GM21526 (cell line): ENCODE measurements at regions not wholly inside any gene's neighbourhood (a gene's known extent, or its start where the extent isn't known, plus 50 kb on each side); places are given as distances from the start of the nearest gene placed in this dataset.

Experiments used
- ATAC-seq: cut with Tn5 transposase; IDR thresholded peaks from one replicate; pipeline ENCODE4 v1.9.1; 2021; ENCODE audit warnings: moderate library complexity; ENCODE audit not compliant: unreplicated experiment, low FRiP score

DNA sequence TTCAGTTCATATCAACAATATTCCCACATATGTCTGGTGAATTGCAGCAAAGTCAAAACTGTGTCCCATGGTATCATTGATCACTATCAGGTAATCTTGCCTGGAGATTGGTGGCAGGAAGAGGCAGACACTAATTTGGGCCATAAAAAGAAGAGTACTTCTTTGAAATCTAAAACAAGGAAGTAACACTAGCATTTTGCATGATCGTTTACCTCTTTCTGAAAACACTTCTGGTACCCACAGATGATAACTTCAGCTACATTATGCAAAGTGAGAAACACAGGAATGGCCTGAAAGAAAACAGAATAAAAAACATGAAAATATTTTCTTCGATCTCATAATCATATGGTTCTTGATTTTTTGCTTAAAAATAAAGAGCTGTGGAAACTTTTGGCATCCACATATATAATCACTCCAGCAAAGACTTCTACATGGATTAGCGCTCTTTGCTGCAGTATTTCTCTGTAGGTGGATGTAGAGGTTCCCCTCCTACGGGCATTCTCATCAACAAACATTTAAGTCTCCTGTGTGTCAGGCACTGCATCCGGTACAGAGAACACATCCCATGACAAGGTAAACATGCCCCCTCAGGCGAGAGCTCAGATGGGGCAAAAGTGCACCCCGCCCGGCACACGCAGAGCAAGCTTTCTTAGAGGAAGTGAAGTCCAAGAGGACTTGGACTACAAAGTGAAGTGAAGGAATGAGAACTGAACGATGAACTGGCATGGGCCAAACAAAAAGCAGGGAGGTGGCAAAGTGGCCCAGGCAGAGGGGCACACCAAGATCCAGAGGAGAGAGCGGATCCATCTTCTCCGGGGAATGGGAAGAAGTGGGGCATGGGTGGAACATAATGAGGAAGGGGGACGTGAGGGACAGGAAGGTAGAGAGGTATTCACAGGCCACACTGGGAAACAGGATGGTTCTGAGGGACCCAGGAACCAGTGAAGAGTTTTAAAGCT lies 68.0 kb upstream of the RIOK3 start:
- no peak for ATAC-seq

DNA sequence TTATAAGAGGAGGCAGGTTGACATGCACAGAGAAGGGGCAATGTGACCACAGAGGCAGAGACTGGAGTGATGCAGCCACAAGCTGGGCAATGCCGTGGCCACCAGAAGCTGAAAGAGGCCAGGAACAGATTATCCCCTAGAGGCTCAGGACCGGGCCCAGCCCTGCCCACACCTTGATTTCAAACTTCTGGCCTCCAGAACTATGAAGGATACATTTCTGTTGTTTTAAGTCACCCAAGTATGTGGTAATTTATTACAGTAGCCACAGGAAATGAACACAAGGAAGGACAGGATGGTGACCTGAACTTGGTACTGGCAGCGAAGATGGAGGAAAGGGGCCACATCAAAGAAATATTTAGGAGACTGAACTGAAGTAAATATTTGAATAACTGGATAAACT lies 66.8 kb upstream of the RIOK3 start:
- ATAC-seq, result no peak

DNA sequence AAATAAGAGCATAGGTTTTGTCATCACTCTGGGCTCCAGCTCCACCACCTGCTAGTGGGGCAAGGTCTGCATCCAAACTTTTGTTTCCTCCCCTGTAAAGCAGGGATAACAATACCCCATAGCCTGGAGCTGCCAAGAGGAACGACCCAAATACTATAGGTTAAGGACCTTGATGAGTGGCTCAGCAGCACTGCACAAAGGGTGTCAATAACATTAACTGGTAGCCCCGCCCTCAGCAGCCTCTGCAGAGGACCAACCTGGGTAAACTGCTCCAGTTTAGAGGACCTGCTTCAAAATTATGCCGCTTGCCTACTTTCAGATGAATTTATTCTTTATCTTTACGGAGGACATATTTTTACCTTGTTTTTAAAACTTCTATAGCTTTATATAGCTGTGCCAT lies 65.8 kb upstream of the RIOK3 start:
- no peak for ATAC-seq

DNA sequence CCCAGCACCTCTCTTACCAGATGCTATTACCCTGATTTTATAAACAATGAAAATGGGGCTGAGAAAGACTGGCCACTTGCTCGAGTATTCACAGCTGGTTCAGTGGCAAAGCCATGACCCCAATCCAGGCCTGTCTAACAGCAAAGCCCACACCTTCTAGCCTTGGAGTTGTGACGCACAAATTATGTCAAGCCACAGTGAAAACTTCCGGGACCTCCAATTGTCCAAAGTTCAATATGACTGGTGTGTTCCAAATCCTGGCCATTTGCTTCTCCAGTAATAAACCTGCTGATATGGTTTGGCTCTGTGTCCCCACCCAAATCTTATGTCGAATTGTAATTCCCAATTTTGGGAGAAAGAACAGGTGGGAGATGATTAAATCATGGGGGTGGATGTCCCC lies 64.7 kb upstream of the RIOK3 start:
- ATAC-seq, result no peak

DNA sequence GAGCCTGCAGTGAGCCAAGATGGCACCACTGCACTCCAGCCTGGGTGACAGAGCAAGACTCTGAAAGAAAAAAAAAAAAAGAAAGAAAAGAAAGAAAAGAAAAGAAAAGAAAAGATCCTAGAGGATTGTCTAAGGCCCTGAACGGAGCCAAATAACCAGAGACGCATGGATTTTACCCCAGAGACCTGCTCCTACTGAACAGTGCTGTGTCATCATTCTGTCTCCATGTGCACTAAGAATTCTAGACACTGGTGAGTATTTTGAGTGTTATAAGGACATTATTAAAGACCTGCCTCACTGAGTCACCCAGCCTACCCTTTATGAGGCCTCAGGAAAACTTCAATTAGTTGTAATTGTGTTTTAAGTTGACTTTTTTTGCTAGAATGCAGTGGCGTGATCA lies 61.9 kb upstream of the RIOK3 start:
- no peak for ATAC-seq

DNA sequence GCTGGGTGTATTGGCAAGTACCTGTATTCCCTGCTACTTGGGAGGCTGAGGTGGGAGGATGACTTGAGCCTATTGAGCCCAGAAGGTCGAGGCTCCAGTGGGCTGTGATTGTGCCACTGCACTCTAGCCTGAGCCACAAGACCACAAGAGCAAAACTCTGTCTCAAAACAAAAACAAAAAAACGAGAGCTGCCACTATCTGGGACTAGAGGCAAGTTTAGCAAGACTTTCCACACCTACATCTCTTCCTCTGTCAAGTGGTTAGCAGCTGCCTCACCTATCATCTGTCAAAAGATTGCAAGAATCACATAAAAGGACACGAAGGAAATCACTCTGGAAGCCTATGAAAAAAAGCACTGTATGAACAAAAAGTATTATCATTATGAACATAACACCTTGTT lies 55.2 kb upstream of the RIOK3 start:
- no peak for ATAC-seq

- ATAC-seq, result no peak
These were observed 54.7 kb upstream of the RIOK3 start for GRCh38 chr18:23398401-23398800.

GRCh38 chr18:23399067-23399466 lies 54.0 kb upstream of the RIOK3 start:
- ATAC-seq, result no peak

DNA sequence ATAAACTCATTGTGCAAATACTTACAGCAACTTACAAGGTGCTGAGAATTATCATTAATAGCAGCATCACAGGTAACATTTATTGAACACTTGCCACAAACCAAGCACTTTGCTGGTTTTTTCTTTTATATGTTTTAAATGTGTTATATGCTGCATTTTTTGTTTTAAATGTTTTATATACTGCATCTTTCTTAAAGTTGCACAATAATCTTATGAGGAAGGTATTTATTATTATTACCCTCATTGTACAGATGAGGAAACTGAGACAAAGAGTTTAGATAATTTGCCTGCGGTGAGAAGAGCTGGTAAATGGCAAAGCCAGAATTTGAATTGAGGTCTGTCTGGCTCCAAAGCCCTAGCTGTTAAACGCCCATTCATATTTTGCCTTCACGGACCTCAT lies 52.2 kb upstream of the RIOK3 start:
- ATAC-seq, result no peak

- ATAC-seq, result no peak
These were observed 51.4 kb upstream of the RIOK3 start for GRCh38 chr18:23401400-23402347.
